Sigmoid colon (tissue), 3 donors: ENCODE measurements at regions not wholly inside any gene's neighbourhood (a gene's known extent, or its start where the extent isn't known, plus 50 kb on each side); places are given as distances from the start of the nearest gene placed in this dataset.

Source experiments
- POLR2A ChIP-seq, 2 donors: fragments of 450-650 bp; IDR thresholded peaks; one replicate each; pipeline ENCODE4 v1.6.1; 2016; ENCODE audit warnings: antibody characterized with exemption in 2 of 2, mild to moderate bottlenecking in 2 of 2, moderate library complexity in 2 of 2
- TF ChIP-seq, protein P1 (sequence below), 4 experiments: fragments of 450-650 bp in 3 of 4; fragments of 200-600 bp in 1 of 4; IDR thresholded peaks; one replicate each; pipeline ENCODE4 v1.5.1; 2016 to 2019; ENCODE audit warnings: antibody characterized with exemption in 4 of 4, mild to moderate bottlenecking in 3 of 4, moderate library complexity in 2 of 4

DNA sequence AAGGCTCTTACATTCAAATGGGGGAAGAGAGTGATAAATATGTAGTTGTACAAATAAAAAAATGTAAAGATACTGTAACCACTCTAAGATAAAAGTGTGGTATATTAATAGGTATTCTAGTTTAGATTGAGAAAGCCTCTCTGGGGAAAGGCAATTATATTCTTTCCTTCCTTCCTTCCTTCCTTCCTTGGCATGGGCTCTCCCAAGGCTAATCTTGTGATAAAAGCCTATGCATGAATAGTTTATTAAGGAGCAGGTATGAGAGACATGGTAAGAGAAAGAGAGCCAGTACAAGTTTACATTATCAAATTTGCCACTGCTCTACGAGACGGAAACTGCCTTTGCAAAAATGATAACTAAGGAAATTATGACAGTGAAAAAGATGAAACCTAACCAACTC is 588.8 kb downstream of the PRELID2 start:
- TF ChIP-seq POLR2A (IDR thresholded peaks at IDR 0.05): no peak
- TF ChIP-seq, protein P1, sequence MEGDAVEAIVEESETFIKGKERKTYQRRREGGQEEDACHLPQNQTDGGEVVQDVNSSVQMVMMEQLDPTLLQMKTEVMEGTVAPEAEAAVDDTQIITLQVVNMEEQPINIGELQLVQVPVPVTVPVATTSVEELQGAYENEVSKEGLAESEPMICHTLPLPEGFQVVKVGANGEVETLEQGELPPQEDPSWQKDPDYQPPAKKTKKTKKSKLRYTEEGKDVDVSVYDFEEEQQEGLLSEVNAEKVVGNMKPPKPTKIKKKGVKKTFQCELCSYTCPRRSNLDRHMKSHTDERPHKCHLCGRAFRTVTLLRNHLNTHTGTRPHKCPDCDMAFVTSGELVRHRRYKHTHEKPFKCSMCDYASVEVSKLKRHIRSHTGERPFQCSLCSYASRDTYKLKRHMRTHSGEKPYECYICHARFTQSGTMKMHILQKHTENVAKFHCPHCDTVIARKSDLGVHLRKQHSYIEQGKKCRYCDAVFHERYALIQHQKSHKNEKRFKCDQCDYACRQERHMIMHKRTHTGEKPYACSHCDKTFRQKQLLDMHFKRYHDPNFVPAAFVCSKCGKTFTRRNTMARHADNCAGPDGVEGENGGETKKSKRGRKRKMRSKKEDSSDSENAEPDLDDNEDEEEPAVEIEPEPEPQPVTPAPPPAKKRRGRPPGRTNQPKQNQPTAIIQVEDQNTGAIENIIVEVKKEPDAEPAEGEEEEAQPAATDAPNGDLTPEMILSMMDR (IDR thresholded peaks at IDR 0.05): no peak
